AG09309 (cell line): ENCODE measurements at regions not wholly inside any gene's neighbourhood (a gene's known extent, or its start where the extent isn't known, plus 50 kb on each side); places are given as distances from the start of the nearest gene placed in this dataset.

ENCODE experiments used
- DNase-seq: peaks from one replicate; pipeline ENCODE4 v3.0.0-alpha.2; 2010; ENCODE audit warnings: low read depth
- H3K4me3 ChIP-seq: 2 replicates; pipeline ENCODE4 v1.5.1; 2011; ENCODE audit warnings: mild to moderate bottlenecking, low read depth, low read length, moderate library complexity; ENCODE audit not compliant: control insufficient read depth
- CTCF ChIP-seq: IDR thresholded peaks from 2 replicates; pipeline ENCODE4 v1.5.1; 2011; ENCODE audit warnings: mild to moderate bottlenecking, low read depth, low read length, inconsistent platforms; ENCODE audit not compliant: insufficient read depth, control insufficient read depth; ENCODE audit errors: missing control alignments

GRCh38 chr20:17023806-17024205, 203.0 kb upstream of the PCSK2 start:
- TF ChIP-seq CTCF, result no peak
- no peak for DNase-seq
- no peak overlapping the region for H3K4me3 ChIP-seq

- no peak for TF ChIP-seq CTCF
- H3K4me3 ChIP-seq, result no peak overlapping the region
Measured at GRCh38 chr20:17024513-17025119, 202.2 kb upstream of the PCSK2 start.

DNA sequence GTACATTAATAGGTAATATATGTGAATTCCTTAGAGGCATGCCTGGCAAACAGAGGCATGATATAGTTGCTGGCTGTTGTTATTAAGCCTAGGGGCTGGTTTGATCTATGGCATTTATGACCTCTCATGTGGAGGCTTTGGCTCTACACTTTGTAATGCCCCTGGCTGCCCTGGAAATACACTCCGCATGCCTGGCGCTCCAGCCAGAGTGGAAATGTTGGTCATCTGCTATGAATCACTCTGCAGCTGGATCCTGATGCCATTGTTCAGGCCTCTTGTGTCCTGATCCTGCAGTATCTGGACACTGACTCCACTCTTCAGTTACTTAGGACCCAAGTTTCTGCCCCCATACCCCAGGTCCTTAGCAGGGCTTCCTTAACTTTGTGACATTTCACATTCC, 200.5 kb upstream of the PCSK2 start:
- H3K4me3 ChIP-seq, result no peak overlapping the region
- DNase-seq, result no peak
- TF ChIP-seq CTCF, result no peak

More at GRCh38 chr20:17024513-17025119, 202.2 kb upstream of the PCSK2 start:
- no peak for DNase-seq

- DNase-seq, result no peak
- TF ChIP-seq CTCF, result no peak
- no peak overlapping the region for H3K4me3 ChIP-seq
Measured at GRCh38 chr20:17029698-17030097, 197.1 kb upstream of the PCSK2 start.

GRCh38 chr20:17036541-17036940, 190.3 kb upstream of the PCSK2 start:
- H3K4me3 ChIP-seq, result no peak overlapping the region
- DNase-seq, result no peak
- no peak for TF ChIP-seq CTCF

GRCh38 chr20:17042122-17042521, 184.7 kb upstream of the PCSK2 start:
- TF ChIP-seq CTCF, result no peak
- no peak overlapping the region for H3K4me3 ChIP-seq
- no peak for DNase-seq

GRCh38 chr20:17043323-17043722, 183.5 kb upstream of the PCSK2 start:
- no peak for TF ChIP-seq CTCF
- H3K4me3 ChIP-seq, result no peak overlapping the region
- no peak for DNase-seq
